ENCODE measurements at regions not wholly inside any gene's neighbourhood (a gene's known extent, or its start where the extent isn't known, plus 50 kb on each side); places are given as distances from the start of the nearest gene placed in this dataset.

DNA sequence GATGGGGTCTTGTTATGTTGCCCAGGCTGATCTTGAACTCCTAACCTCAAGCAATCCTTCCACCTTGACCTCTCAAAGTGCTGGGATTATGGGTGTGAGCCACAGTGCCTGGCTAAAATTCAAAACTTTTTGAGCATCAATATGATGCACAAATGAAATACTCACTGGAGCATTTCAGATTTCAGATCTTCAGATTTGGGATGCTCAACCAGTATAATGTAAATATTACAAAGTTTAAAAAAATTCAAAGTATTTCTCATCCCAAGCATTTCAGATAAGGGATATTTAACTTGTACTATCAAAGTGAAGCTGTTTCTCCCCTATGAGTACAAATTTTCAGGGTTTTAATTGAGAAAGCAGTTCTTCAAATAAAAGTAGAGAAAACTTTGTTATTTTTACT, 164.1 kb upstream of the CCDC68 start:
- H3K9me2 ChIP-seq (replicated peaks; ENCODE audit: low read length) = no peaks in the 10 kb centered on the region
- H3K27me3 ChIP-seq (ENCODE audit: low read length) = no peaks in the 10 kb centered on the region
- no peaks in the 10 kb centered on the region for H3K9me3 ChIP-seq (ENCODE audit: low read length)
- no peak overlapping the region for H3K9ac ChIP-seq (ENCODE audit: low read length)
- ATAC-seq = no peak
- H3K4me3 ChIP-seq (ENCODE audit: low read length) = no peak overlapping the region
- no peaks in the 10 kb centered on the region for H4K20me1 ChIP-seq (ENCODE audit: low read length)
- H3K27ac ChIP-seq (ENCODE audit: low read length) = no peak overlapping the region
- no peaks in the 10 kb centered on the region for H3K36me3 ChIP-seq (ENCODE audit: low read depth, low read length)
- ChIA-PET POLR2A (ENCODE audit: unreplicated experiment) (interaction anchor here (0.6 kb wide), 1 partner anchor 152 kb away, joined by 7 read pairs; no protein-coding TSS in a partner anchor), CTCF (no interaction called here)
- no peaks in the 10 kb centered on the region for H3K79me2 ChIP-seq (ENCODE audit: low read length)
- H3K4me2 ChIP-seq (ENCODE audit: low read length) = no peak overlapping the region
- DNase-seq = no peak
- no peaks in the 10 kb centered on the region for H3F3A ChIP-seq (ENCODE audit: low read length, unreplicated experiment)
- no peaks in the 10 kb centered on the region for H3K4me1 ChIP-seq (ENCODE audit: insufficient read depth, low read length)
- no TSS peak for BruUV-seq (replicated peaks)
- TF ChIP-seq EZH2phosphoT487 (IDR thresholded peaks at IDR 0.05; ENCODE audit: borderline replicate concordance, low read length) (no peak), CTCF (conservative IDR thresholded peaks at IDR 0.05; ENCODE audit: low read depth, low read length) (no peak), EZH2 (IDR thresholded peaks at IDR 0.05; ENCODE audit: low read length, unreplicated experiment) (no peak)
- no peak overlapping the region for H2AFZ ChIP-seq (ENCODE audit: low read length)
- intact Hi-C loops (cut with micrococcal nuclease) = no loop called here

DNA sequence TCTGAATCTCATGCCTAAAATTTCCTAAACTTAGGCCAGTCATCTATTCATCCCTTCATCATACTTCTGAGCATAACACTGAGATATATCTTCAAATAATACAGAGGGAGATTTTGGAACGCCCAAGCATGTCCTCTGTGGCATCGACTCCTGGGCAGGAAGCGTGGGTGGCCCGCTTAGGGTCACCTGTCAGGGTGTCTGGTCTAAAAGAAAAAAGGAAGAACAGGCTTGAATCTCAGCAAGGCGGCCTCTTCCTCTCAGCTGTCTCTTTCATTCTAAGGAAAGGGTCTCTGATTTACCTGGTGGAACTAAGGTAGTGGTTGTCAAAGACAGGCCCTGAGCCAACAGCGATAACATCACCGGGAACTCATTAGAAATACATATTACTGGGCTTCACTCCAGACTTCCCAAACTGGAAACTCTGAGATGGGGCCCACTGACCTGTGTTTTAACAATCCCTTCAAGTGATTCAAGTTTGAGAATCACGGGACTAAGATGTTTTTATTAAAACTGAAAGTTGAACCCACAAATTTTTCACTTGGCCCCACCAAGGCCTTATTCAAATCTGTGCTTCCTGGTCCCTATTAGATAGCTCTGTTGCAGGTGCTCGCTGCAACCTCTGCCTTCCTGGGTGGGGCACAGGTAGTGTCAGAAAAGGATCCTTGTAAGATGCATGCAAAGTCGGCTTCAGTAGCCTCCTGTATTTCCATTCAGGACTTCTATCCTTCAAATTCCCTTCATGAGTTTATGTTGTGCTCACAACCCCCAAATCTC, 162.3 kb upstream of the CCDC68 start:
- Histone ChIP-seq H3K4me1 (ENCODE audit: insufficient read depth, low read length) (no peaks in the 10 kb centered on the region), H3K9ac (ENCODE audit: low read length) (no peak overlapping the region), H3K9me3 (ENCODE audit: low read length) (no peaks in the 10 kb centered on the region), H3F3A (ENCODE audit: low read length, unreplicated experiment) (no peaks in the 10 kb centered on the region), H4K20me1 (ENCODE audit: low read length) (no peaks in the 10 kb centered on the region), H3K27me3 (ENCODE audit: low read length) (no peaks in the 10 kb centered on the region), H3K27ac (ENCODE audit: low read length) (no peak overlapping the region), H3K36me3 (ENCODE audit: low read depth, low read length) (no peaks in the 10 kb centered on the region), H3K4me3 (ENCODE audit: low read length) (no peak overlapping the region), H3K9me2 (replicated peaks; ENCODE audit: low read length) (no peaks in the 10 kb centered on the region), H2AFZ (ENCODE audit: low read length) (no peak overlapping the region), H3K4me2 (ENCODE audit: low read length) (no peak overlapping the region), H3K79me2 (ENCODE audit: low read length) (no peaks in the 10 kb centered on the region)
- no TSS peak for BruUV-seq (replicated peaks)
- CTCF ChIA-PET = no interaction called here
- POLR2A ChIA-PET (ENCODE audit: unreplicated experiment) = no interaction called here
- intact Hi-C loops (cut with micrococcal nuclease) = no loop called here
- ATAC-seq = no peak
- TF ChIP-seq EZH2 (IDR thresholded peaks at IDR 0.05; ENCODE audit: low read length, unreplicated experiment) (no peak), CTCF (conservative IDR thresholded peaks at IDR 0.05; ENCODE audit: low read depth, low read length) (no peak), EZH2phosphoT487 (IDR thresholded peaks at IDR 0.05; ENCODE audit: borderline replicate concordance, low read length) (no peak)
- DNase-seq = no peak

GRCh38 chr18:55120896-55121295, 161.6 kb upstream of the CCDC68 start:
- H3K9me2 ChIP-seq (replicated peaks; ENCODE audit: low read length) = no peaks in the 10 kb centered on the region
- intact Hi-C loops (cut with micrococcal nuclease) = no loop called here
- no peaks in the 10 kb centered on the region for H4K20me1 ChIP-seq (ENCODE audit: low read length)
- no peaks in the 10 kb centered on the region for H3K27me3 ChIP-seq (ENCODE audit: low read length)
- no peak for TF ChIP-seq EZH2 (IDR thresholded peaks at IDR 0.05; ENCODE audit: low read length, unreplicated experiment)
- TF ChIP-seq CTCF (conservative IDR thresholded peaks at IDR 0.05; ENCODE audit: low read depth, low read length) = no peak
- no peak for TF ChIP-seq EZH2phosphoT487 (IDR thresholded peaks at IDR 0.05; ENCODE audit: borderline replicate concordance, low read length)
- no peaks in the 10 kb centered on the region for H3K9me3 ChIP-seq (ENCODE audit: low read length)
- H3K4me2 ChIP-seq (ENCODE audit: low read length) = no peak overlapping the region
- BruUV-seq (replicated peaks) = no TSS peak
- no peaks in the 10 kb centered on the region for H3K36me3 ChIP-seq (ENCODE audit: low read depth, low read length)
- H3K4me1 ChIP-seq (ENCODE audit: insufficient read depth, low read length) = no peaks in the 10 kb centered on the region
- ChIA-PET POLR2A (ENCODE audit: unreplicated experiment) (no interaction called here), CTCF (no interaction called here)
- no peak overlapping the region for H3K4me3 ChIP-seq (ENCODE audit: low read length)
- DNase-seq = no peak
- no peak for ATAC-seq
- no peaks in the 10 kb centered on the region for H3K79me2 ChIP-seq (ENCODE audit: low read length)
- H3F3A ChIP-seq (ENCODE audit: low read length, unreplicated experiment) = no peaks in the 10 kb centered on the region
- H3K9ac ChIP-seq (ENCODE audit: low read length) = no peak overlapping the region
- H2AFZ ChIP-seq (ENCODE audit: low read length) = no peak overlapping the region
- no peak overlapping the region for H3K27ac ChIP-seq (ENCODE audit: low read length)
